ENCODE measurements at regions not wholly inside any gene's neighbourhood (a gene's known extent, or its start where the extent isn't known, plus 50 kb on each side); places are given as distances from the start of the nearest gene placed in this dataset.

DNA sequence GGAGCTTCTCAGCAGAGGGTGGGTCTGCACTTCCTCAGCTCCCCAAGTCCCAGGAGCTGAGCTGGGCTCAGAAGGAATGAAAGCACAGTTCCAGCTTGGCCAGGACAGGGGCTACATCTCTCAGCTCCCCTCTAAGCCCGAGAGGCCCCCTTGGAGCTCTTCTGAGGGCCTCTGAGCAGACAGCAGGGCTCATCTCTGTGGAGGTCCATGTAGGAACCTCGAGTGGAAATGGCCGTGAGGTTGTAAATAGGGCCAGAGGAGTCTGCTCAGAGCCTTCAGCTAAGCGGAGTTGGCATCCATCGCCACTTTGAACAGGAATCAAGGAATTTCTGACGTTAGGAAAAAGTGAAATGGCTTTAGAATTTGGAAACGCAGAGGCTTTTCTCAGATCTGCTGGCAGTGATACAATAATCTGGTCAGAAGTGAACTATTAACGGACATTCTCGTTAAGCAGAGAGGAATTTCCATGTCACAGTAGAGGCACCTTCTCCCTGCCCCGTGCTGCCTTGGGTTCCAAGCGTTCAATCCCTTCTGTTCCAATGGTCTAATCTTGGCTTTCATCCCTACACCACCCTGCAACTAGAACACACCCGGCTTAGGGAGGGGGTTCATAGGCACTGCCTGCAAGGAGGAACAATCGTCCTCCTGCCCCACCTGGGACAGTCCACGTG is 213.9 kb downstream of the NDUFA10 start:
- no peak overlapping the region for H3K4me3 Mint-ChIP-seq
- no peak overlapping the region for H3K27ac Mint-ChIP-seq
- Histone ChIP-seq H3K4me2 (no peak overlapping the region), H2AFZ (no peak overlapping the region), H3K9me2 (ENCODE audit: insufficient read depth) (no peaks in the 10 kb centered on the region), H3K27ac (ENCODE audit: low read depth) (no peak overlapping the region), H3K4me3 (no peak overlapping the region), H3K79me2 (replicated peaks; ENCODE audit: insufficient read depth) (no peaks in the 10 kb centered on the region), H3F3A (replicated peaks; ENCODE audit: low read depth) (no peaks in the 10 kb centered on the region), H3K27me3 (ENCODE audit: insufficient read depth) (no peaks in the 10 kb centered on the region), H4K20me1 (replicated peaks; ENCODE audit: insufficient read depth) (no peaks in the 10 kb centered on the region), H3K4me1 (ENCODE audit: insufficient read depth) (no peaks in the 10 kb centered on the region), H3K36me3 (ENCODE audit: insufficient read depth) (no peaks in the 10 kb centered on the region)
- H3K4me1 Mint-ChIP-seq: peaks cover 7% of the 10 kb centered on the region; the same call in 1 of the 3 replicates
- TF ChIP-seq, protein P1, sequence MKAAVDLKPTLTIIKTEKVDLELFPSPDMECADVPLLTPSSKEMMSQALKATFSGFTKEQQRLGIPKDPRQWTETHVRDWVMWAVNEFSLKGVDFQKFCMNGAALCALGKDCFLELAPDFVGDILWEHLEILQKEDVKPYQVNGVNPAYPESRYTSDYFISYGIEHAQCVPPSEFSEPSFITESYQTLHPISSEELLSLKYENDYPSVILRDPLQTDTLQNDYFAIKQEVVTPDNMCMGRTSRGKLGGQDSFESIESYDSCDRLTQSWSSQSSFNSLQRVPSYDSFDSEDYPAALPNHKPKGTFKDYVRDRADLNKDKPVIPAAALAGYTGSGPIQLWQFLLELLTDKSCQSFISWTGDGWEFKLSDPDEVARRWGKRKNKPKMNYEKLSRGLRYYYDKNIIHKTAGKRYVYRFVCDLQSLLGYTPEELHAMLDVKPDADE (IDR thresholded peaks at IDR 0.05): no peak
- TF ChIP-seq ZNF331 (CRISPR knock-in tag; IDR thresholded peaks at IDR 0.05; ENCODE audit: low read depth): no peak
- TF ChIP-seq EZH2phosphoT487 (IDR thresholded peaks at IDR 0.05; ENCODE audit: unreplicated experiment): no peak
- no peak for TF ChIP-seq CREB1 (CRISPR knock-in tag; IDR thresholded peaks at IDR 0.05; ENCODE audit: low read depth)
- TF ChIP-seq, protein P2, sequence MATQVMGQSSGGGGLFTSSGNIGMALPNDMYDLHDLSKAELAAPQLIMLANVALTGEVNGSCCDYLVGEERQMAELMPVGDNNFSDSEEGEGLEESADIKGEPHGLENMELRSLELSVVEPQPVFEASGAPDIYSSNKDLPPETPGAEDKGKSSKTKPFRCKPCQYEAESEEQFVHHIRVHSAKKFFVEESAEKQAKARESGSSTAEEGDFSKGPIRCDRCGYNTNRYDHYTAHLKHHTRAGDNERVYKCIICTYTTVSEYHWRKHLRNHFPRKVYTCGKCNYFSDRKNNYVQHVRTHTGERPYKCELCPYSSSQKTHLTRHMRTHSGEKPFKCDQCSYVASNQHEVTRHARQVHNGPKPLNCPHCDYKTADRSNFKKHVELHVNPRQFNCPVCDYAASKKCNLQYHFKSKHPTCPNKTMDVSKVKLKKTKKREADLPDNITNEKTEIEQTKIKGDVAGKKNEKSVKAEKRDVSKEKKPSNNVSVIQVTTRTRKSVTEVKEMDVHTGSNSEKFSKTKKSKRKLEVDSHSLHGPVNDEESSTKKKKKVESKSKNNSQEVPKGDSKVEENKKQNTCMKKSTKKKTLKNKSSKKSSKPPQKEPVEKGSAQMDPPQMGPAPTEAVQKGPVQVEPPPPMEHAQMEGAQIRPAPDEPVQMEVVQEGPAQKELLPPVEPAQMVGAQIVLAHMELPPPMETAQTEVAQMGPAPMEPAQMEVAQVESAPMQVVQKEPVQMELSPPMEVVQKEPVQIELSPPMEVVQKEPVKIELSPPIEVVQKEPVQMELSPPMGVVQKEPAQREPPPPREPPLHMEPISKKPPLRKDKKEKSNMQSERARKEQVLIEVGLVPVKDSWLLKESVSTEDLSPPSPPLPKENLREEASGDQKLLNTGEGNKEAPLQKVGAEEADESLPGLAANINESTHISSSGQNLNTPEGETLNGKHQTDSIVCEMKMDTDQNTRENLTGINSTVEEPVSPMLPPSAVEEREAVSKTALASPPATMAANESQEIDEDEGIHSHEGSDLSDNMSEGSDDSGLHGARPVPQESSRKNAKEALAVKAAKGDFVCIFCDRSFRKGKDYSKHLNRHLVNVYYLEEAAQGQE (IDR thresholded peaks at IDR 0.05; ENCODE audit: unreplicated experiment): no peak
- no peak for TF ChIP-seq POLR2AphosphoS5 (IDR thresholded peaks at IDR 0.05; ENCODE audit: low read depth)
- TF ChIP-seq, protein P3, sequence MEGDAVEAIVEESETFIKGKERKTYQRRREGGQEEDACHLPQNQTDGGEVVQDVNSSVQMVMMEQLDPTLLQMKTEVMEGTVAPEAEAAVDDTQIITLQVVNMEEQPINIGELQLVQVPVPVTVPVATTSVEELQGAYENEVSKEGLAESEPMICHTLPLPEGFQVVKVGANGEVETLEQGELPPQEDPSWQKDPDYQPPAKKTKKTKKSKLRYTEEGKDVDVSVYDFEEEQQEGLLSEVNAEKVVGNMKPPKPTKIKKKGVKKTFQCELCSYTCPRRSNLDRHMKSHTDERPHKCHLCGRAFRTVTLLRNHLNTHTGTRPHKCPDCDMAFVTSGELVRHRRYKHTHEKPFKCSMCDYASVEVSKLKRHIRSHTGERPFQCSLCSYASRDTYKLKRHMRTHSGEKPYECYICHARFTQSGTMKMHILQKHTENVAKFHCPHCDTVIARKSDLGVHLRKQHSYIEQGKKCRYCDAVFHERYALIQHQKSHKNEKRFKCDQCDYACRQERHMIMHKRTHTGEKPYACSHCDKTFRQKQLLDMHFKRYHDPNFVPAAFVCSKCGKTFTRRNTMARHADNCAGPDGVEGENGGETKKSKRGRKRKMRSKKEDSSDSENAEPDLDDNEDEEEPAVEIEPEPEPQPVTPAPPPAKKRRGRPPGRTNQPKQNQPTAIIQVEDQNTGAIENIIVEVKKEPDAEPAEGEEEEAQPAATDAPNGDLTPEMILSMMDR (conservative IDR thresholded peaks at IDR 0.05; ENCODE audit: low read depth in 2 of 2): no peak
- no peak for TF ChIP-seq NANOG (IDR thresholded peaks at IDR 0.05; ENCODE audit: borderline replicate concordance)
- no peak for TF ChIP-seq EZH2 (IDR thresholded peaks at IDR 0.05; ENCODE audit: low read depth, unreplicated experiment)
- TF ChIP-seq STAT1 (IDR thresholded peaks at IDR 0.05; ENCODE audit: unreplicated experiment): no peak
- TF ChIP-seq JUNB (IDR thresholded peaks at IDR 0.05; ENCODE audit: unreplicated experiment): no peak
- TF ChIP-seq ZNF114 (CRISPR knock-in tag; IDR thresholded peaks at IDR 0.05): no peak
- TF ChIP-seq, protein P4, sequence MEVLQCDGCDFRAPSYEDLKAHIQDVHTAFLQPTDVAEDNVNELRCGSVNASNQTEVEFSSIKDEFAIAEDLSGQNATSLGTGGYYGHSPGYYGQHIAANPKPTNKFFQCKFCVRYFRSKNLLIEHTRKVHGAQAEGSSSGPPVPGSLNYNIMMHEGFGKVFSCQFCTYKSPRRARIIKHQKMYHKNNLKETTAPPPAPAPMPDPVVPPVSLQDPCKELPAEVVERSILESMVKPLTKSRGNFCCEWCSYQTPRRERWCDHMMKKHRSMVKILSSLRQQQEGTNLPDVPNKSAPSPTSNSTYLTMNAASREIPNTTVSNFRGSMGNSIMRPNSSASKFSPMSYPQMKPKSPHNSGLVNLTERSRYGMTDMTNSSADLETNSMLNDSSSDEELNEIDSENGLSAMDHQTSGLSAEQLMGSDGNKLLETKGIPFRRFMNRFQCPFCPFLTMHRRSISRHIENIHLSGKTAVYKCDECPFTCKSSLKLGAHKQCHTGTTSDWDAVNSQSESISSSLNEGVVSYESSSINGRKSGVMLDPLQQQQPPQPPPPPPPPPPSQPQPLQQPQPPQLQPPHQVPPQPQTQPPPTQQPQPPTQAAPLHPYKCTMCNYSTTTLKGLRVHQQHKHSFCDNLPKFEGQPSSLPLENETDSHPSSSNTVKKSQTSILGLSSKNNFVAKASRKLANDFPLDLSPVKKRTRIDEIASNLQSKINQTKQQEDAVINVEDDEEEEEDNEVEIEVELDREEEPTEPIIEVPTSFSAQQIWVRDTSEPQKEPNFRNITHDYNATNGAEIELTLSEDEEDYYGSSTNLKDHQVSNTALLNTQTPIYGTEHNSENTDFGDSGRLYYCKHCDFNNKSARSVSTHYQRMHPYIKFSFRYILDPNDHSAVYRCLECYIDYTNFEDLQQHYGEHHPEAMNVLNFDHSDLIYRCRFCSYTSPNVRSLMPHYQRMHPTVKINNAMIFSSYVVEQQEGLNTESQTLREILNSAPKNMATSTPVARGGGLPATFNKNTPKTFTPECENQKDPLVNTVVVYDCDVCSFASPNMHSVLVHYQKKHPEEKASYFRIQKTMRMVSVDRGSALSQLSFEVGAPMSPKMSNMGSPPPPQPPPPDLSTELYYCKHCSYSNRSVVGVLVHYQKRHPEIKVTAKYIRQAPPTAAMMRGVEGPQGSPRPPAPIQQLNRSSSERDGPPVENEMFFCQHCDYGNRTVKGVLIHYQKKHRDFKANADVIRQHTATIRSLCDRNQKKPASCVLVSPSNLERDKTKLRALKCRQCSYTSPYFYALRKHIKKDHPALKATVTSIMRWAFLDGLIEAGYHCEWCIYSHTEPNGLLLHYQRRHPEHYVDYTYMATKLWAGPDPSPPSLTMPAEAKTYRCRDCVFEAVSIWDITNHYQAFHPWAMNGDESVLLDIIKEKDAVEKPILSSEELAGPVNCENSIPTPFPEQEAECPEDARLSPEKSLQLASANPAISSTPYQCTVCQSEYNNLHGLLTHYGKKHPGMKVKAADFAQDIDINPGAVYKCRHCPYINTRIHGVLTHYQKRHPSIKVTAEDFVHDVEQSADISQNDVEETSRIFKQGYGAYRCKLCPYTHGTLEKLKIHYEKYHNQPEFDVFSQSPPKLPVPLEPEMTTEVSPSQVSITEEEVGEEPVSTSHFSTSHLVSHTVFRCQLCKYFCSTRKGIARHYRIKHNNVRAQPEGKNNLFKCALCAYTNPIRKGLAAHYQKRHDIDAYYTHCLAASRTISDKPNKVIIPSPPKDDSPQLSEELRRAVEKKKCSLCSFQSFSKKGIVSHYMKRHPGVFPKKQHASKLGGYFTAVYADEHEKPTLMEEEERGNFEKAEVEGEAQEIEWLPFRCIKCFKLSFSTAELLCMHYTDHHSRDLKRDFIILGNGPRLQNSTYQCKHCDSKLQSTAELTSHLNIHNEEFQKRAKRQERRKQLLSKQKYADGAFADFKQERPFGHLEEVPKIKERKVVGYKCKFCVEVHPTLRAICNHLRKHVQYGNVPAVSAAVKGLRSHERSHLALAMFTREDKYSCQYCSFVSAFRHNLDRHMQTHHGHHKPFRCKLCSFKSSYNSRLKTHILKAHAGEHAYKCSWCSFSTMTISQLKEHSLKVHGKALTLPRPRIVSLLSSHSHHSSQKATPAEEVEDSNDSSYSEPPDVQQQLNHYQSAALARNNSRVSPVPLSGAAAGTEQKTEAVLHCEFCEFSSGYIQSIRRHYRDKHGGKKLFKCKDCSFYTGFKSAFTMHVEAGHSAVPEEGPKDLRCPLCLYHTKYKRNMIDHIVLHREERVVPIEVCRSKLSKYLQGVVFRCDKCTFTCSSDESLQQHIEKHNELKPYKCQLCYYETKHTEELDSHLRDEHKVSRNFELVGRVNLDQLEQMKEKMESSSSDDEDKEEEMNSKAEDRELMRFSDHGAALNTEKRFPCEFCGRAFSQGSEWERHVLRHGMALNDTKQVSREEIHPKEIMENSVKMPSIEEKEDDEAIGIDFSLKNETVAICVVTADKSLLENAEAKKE (CRISPR knock-in tag; IDR thresholded peaks at IDR 0.05): no peak
- no peaks in the 10 kb centered on the region for H3K36me3 Mint-ChIP-seq (ENCODE audit: low read depth)
- no peaks in the 10 kb centered on the region for H3K9me3 Mint-ChIP-seq
- peaks cover 10% of the 10 kb centered on the region for H3K27me3 Mint-ChIP-seq (ENCODE audit: insufficient read depth, low read depth, poor library complexity)
- no peak for DNase-seq (ENCODE audit: low spot score)
- ATAC-seq: no peak
